CD4-positive, alpha-beta T cell (primary cell): ENCODE measurements at regions not wholly inside any gene's neighbourhood (a gene's known extent, or its start where the extent isn't known, plus 50 kb on each side); places are given as distances from the start of the nearest gene placed in this dataset.

Experiments used
- ATAC-seq: fragments of 200-7000 bp; cut with Tn5 transposase; one replicate; pipeline ENCODE4 v1.10.0; 2022; ENCODE audit warnings: mild to moderate bottlenecking; ENCODE audit not compliant: poor library complexity
- CTCF ChIA-PET: fragments of 350-600 bp; sonication (Branson Sonifier 250); formaldehyde crosslinking; loops from one replicate; lab custom pipeline; 2021; ENCODE audit warnings: antibody characterized with exemption, inconsistent platforms; lab: Charles Lee
- POLR2A ChIA-PET: fragments of 350-600 bp; sonication (Branson Sonifier 250); formaldehyde crosslinking; loops from one replicate; lab custom pipeline; 2021; ENCODE audit warnings: antibody characterized with exemption, inconsistent platforms; lab: Charles Lee
- DNase-seq, 14 experiments: peaks; one replicate each; pipeline ENCODE4 v3.0.0-alpha.2; 2013 to 2020; ENCODE audit warnings: mixed read lengths in 2 of 14
- H3K27ac ChIP-seq, 2 donors: one replicate each; pipeline versions ENCODE4 v1.5.1 to v1.7.0; 2013; ENCODE audit warnings: low read length in 2 of 2, low read depth in 1 of 2, mild to moderate bottlenecking in 1 of 2
- H3K27me3 ChIP-seq, 2 experiments: 1 replicate in 1 of 2; 2 replicates in 1 of 2; pipeline versions ENCODE4 v1.6.1 to v1.7.0; 2013; ENCODE audit warnings: low read length in 2 of 2, control low read depth in 1 of 2, mild to moderate bottlenecking in 1 of 2, moderate library complexity in 1 of 2; ENCODE audit not compliant: insufficient read depth in 2 of 2, control insufficient read depth in 1 of 2
- H3K36me3 ChIP-seq: one replicate; pipeline ENCODE4 v1.6.1; 2013; ENCODE audit warnings: low read length, control low read depth; ENCODE audit not compliant: insufficient read depth
- H3K4me1 ChIP-seq: one replicate; pipeline ENCODE4 v1.6.1; 2013; ENCODE audit warnings: low read length, control low read depth; ENCODE audit not compliant: insufficient read depth
- H3K4me3 ChIP-seq: one replicate; pipeline ENCODE4 v1.5.1; 2013; ENCODE audit warnings: mild to moderate bottlenecking, low read length, moderate library complexity
- H3K9me3 ChIP-seq, 2 experiments: 1 replicate in 1 of 2; 2 replicates in 1 of 2; pipeline versions ENCODE4 v1.6.1 to v1.7.0; 2013; ENCODE audit warnings: low read length in 2 of 2, mild to moderate bottlenecking in 2 of 2, control low read depth in 1 of 2, moderate library complexity in 1 of 2; ENCODE audit not compliant: control insufficient read depth in 1 of 2, insufficient read depth in 1 of 2
- H3K27ac Mint-ChIP-seq: one replicate; pipeline ENCODE4 v1.8.0; 2020; ENCODE audit warnings: mixed read lengths
- H3K27me3 Mint-ChIP-seq: one replicate; pipeline ENCODE4 v1.8.0; 2021; ENCODE audit warnings: mixed read lengths
- H3K36me3 Mint-ChIP-seq: one replicate; pipeline ENCODE4 v1.8.0; 2021; ENCODE audit warnings: low read depth, mixed read lengths
- H3K4me1 Mint-ChIP-seq: one replicate; pipeline ENCODE4 v1.8.0; 2021; ENCODE audit warnings: low read depth, mixed read lengths
- H3K4me3 Mint-ChIP-seq: one replicate; pipeline ENCODE4 v1.8.0; 2020; ENCODE audit warnings: mild to moderate bottlenecking, mixed read lengths
- H3K9me3 Mint-ChIP-seq: one replicate; pipeline ENCODE4 v1.8.0; 2020; ENCODE audit warnings: mixed read lengths
- intact Hi-C, 2 experiments: fragments of 100-400 bp; cut with DNase I in 1 of 2; cut with micrococcal nuclease in 1 of 2; formaldehyde crosslinking; loops; one replicate each; pipeline versions ENCODE4 v1.15.1 to v1.9.0; 2023 to 2025; cut with DNase I, micrococcal nuclease
- TF ChIP-seq, protein P1 (sequence below): fragments of 200-600 bp; IDR thresholded peaks from one replicate; pipeline ENCODE4 v1.8.0; 2022; ENCODE audit warnings: antibody characterized with exemption, mild to moderate bottlenecking

DNA sequence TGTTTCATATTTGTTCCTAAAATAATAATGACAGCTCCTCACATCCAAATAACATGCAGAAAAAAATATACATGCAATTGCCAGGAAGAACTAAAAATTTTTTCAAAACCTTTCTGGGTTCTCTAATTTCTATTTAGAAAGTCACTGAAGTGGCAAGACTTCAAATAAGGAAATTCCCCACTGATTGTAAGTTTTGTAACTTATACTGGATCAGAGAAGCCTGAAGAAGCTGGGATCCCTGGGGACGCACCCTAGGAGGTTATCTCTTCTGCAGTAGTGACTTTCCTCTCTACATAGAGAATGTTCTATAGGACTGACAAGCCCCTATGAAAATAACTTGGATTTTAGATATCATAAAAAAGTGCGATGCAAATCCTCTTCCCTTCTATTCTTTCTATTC is 182.6 kb downstream of the MRPL39 start:
- Histone ChIP-seq H3K4me3 (no peak overlapping the region), H3K4me1 (peaks cover 4% of the 10 kb centered on the region), H3K9me3 (no peaks in the 10 kb centered on the region), H3K27me3 (no peaks in the 10 kb centered on the region), H3K36me3 (no peaks in the 10 kb centered on the region), H3K27ac (no peak overlapping the region)
- ATAC-seq (no peak), DNase-seq (no peak)
- CTCF ChIA-PET: interaction anchor here (0.6 kb wide), 1 partner anchor 176 kb away, joined by 3 read pairs; no protein-coding TSS in a partner anchor
- Mint-ChIP-seq H3K27ac (no peak overlapping the region), H3K9me3 (no peaks in the 10 kb centered on the region), H3K4me1 (peaks cover 13% of the 10 kb centered on the region), H3K4me3 (no peak overlapping the region), H3K27me3 (no peaks in the 10 kb centered on the region), H3K36me3 (no peaks in the 10 kb centered on the region)
- POLR2A ChIA-PET: no interaction called here
- intact Hi-C loops: loop anchor here (5.0 kb wide), 2 partner anchors 148 to 288 kb away; no protein-coding TSS in a partner anchor
- TF ChIP-seq, protein P1, sequence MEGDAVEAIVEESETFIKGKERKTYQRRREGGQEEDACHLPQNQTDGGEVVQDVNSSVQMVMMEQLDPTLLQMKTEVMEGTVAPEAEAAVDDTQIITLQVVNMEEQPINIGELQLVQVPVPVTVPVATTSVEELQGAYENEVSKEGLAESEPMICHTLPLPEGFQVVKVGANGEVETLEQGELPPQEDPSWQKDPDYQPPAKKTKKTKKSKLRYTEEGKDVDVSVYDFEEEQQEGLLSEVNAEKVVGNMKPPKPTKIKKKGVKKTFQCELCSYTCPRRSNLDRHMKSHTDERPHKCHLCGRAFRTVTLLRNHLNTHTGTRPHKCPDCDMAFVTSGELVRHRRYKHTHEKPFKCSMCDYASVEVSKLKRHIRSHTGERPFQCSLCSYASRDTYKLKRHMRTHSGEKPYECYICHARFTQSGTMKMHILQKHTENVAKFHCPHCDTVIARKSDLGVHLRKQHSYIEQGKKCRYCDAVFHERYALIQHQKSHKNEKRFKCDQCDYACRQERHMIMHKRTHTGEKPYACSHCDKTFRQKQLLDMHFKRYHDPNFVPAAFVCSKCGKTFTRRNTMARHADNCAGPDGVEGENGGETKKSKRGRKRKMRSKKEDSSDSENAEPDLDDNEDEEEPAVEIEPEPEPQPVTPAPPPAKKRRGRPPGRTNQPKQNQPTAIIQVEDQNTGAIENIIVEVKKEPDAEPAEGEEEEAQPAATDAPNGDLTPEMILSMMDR: no peak

GRCh38 chr21:25424048-25424447 is 183.2 kb downstream of the MRPL39 start:
- no peaks in the 10 kb centered on the region for H3K27me3 ChIP-seq
- peaks cover 4% of the 10 kb centered on the region for H3K4me1 ChIP-seq
- H3K9me3 ChIP-seq: no peaks in the 10 kb centered on the region
- Mint-ChIP-seq H3K4me1 (peaks cover 13% of the 10 kb centered on the region), H3K4me3 (no peak overlapping the region), H3K36me3 (no peaks in the 10 kb centered on the region), H3K27ac (no peak overlapping the region), H3K9me3 (no peaks in the 10 kb centered on the region), H3K27me3 (no peaks in the 10 kb centered on the region)
- ATAC-seq (no peak), DNase-seq (no peak)
- ChIA-PET POLR2A (no interaction called here), CTCF (no interaction called here)
- no peak overlapping the region for H3K27ac ChIP-seq
- TF ChIP-seq, protein P1: no peak
- intact Hi-C loops: loop anchor here (5.0 kb wide), 2 partner anchors 148 to 288 kb away; no protein-coding TSS in a partner anchor
- H3K36me3 ChIP-seq: no peaks in the 10 kb centered on the region
- H3K4me3 ChIP-seq: no peak overlapping the region

- CTCF ChIA-PET: no interaction called here
- Mint-ChIP-seq H3K9me3 (no peaks in the 10 kb centered on the region), H3K27ac (no peak overlapping the region), H3K27me3 (no peaks in the 10 kb centered on the region), H3K36me3 (no peaks in the 10 kb centered on the region), H3K4me1 (peaks cover 13% of the 10 kb centered on the region), H3K4me3 (no peak overlapping the region)
- DNase-seq: no peak
- peaks cover 4% of the 10 kb centered on the region for H3K4me1 ChIP-seq
- TF ChIP-seq, protein P1: no peak
- H3K27ac ChIP-seq: no peak overlapping the region
- intact Hi-C loops: loop anchor here (5.0 kb wide), 2 partner anchors 149 to 289 kb away; no protein-coding TSS in a partner anchor
- no peaks in the 10 kb centered on the region for H3K27me3 ChIP-seq
- ATAC-seq: no peak
- no peaks in the 10 kb centered on the region for H3K36me3 ChIP-seq
- POLR2A ChIA-PET: no interaction called here
- no peaks in the 10 kb centered on the region for H3K9me3 ChIP-seq
- no peak overlapping the region for H3K4me3 ChIP-seq
These were observed 184.4 kb downstream of the MRPL39 start for GRCh38 chr21:25422610-25423608.
